ENCODE measurements at regions not wholly inside any gene's neighbourhood (a gene's known extent, or its start where the extent isn't known, plus 50 kb on each side); places are given as distances from the start of the nearest gene placed in this dataset.

DNA sequence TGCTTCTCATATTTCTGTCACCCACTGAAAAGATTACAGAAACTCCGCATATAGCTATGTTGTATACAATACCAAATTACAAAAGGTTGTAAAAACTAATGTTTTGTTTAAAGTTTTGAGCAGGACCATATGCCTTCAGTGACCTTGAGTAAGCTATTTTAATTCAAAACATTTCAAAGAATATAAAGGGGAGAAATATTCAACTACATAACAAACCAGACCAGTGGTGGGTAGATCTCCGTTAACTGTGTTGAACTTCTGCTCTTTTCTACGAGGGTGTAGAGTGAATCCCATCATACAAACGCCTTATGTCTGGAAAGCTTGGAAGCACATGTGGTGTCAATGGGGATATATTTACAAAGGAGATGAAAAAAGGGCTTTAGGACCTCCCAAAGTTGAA lies 68.4 kb upstream of the NR2F2 start:
- DNase-seq = no peak
- H3K36me3 Mint-ChIP-seq (ENCODE audit: low read depth) = no peaks in the 10 kb centered on the region
- H3K27ac Mint-ChIP-seq = no peak overlapping the region
- no peaks in the 10 kb centered on the region for H3K4me1 Mint-ChIP-seq (ENCODE audit: low read depth)
- H3K27me3 Mint-ChIP-seq = peaks cover 18% of the 10 kb centered on the region
- no peak overlapping the region for H3K4me3 Mint-ChIP-seq
- H3K9me3 Mint-ChIP-seq = no peaks in the 10 kb centered on the region

GRCh38 chr15:96262549-96263489 lies 67.7 kb upstream of the NR2F2 start:
- peaks cover 18% of the 10 kb centered on the region for H3K27me3 Mint-ChIP-seq
- no peaks in the 10 kb centered on the region for H3K9me3 Mint-ChIP-seq
- H3K36me3 Mint-ChIP-seq (ENCODE audit: low read depth) = no peaks in the 10 kb centered on the region

GRCh38 chr15:96264351-96264798 lies 66.1 kb upstream of the NR2F2 start:
- H3K9me3 Mint-ChIP-seq = no peaks in the 10 kb centered on the region
- no peak for DNase-seq
- peaks cover 14% of the 10 kb centered on the region for H3K27me3 Mint-ChIP-seq
- H3K27ac Mint-ChIP-seq = no peak overlapping the region
- H3K4me1 Mint-ChIP-seq (ENCODE audit: low read depth) = no peaks in the 10 kb centered on the region
- no peaks in the 10 kb centered on the region for H3K36me3 Mint-ChIP-seq (ENCODE audit: low read depth)
- no peak overlapping the region for H3K4me3 Mint-ChIP-seq

More at GRCh38 chr15:96262549-96263489, 67.7 kb upstream of the NR2F2 start:
- Mint-ChIP-seq H3K4me1 (ENCODE audit: low read depth) (no peaks in the 10 kb centered on the region), H3K4me3 (no peak overlapping the region), H3K27ac (no peak overlapping the region)
- no peak for DNase-seq

GRCh38 chr15:96264801-96265515 lies 65.5 kb upstream of the NR2F2 start:
- Mint-ChIP-seq H3K4me3 (no peak overlapping the region), H3K9me3 (no peaks in the 10 kb centered on the region), H3K36me3 (ENCODE audit: low read depth) (no peaks in the 10 kb centered on the region), H3K4me1 (ENCODE audit: low read depth) (no peaks in the 10 kb centered on the region), H3K27me3 (peaks cover 14% of the 10 kb centered on the region), H3K27ac (no peak overlapping the region)
- no peak for DNase-seq

DNA sequence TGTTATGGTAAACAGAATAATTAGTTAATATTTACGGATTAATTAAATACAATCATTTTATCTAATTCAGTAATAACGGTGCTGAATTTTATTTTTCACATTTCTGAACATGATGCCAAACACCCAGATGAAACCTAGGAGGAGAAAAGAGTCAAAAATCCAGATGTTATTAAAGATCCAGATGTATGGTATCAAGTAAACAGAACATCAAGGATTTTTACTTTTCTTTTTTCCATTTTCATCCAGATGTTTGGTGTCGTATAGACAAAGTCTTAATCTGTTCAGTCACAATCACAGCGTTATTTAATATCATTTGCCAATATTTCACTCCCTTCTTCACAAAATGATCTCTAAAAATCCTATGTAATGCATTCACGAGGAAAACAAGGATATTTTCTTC lies 64.0 kb upstream of the NR2F2 start:
- no peak for DNase-seq
- Mint-ChIP-seq H3K36me3 (ENCODE audit: low read depth) (no peaks in the 10 kb centered on the region), H3K4me3 (no peak overlapping the region), H3K4me1 (ENCODE audit: low read depth) (no peaks in the 10 kb centered on the region), H3K27ac (no peak overlapping the region), H3K9me3 (no peaks in the 10 kb centered on the region), H3K27me3 (peaks cover 14% of the 10 kb centered on the region)

DNA sequence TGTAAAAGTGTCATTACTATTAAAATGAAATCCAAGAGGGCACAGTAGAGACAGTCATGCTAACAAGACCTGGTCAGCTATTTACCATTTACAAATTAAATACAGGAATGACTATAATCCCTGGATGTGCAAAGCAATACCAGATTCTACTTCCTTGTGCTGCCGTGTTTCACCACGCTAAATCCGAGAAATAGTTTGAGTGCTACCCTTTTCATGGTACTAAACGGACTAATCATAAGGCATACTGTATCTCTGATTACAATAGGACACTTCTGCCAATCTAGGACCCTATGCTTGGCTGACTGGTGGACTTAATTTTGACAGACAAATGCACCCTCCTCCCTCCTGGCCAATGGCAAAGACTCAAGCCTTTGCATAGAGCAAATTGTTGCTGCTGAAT lies 63.0 kb upstream of the NR2F2 start:
- Mint-ChIP-seq H3K27me3 (peaks cover 10% of the 10 kb centered on the region), H3K4me1 (ENCODE audit: low read depth) (no peaks in the 10 kb centered on the region), H3K36me3 (ENCODE audit: low read depth) (no peaks in the 10 kb centered on the region), H3K9me3 (no peaks in the 10 kb centered on the region), H3K27ac (no peak overlapping the region), H3K4me3 (no peak overlapping the region)
- no peak for DNase-seq

DNA sequence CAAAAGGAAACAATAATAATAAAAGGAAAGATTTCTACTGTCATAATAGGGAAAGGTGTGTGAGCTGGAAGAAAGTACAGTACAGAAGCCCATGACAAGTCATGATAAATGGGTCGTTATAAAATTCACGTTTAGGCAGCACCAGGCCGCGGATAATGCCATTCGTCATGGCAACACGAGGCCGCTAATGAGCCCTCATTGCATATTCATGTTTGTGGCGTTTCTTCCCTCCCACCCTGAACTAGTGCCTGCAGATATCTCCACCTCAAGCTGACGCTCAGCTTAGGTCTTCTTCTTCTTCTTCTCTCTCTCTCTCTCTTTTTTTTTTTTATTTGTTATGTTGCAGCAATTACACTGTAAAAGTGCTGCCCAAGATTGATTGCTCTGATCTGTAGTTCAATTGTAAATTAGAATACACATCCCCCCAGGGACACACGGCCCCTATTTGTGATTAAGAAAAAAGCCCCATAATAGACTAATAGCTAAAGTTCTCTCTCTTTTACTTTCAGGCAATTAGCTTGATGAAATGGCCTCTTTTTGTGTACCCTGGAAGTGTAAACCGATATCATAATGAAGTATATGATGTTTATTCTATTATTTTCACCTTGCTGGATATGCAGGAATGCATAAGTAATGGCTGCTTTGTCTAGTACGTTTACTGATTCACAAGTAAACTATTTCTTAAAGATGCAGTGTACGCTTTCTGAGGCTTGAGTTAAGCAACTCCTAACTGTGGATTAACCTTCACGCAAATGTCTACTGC lies 61.9 kb upstream of the NR2F2 start:
- Mint-ChIP-seq H3K36me3 (ENCODE audit: low read depth) (no peaks in the 10 kb centered on the region), H3K27me3 (peaks cover 10% of the 10 kb centered on the region), H3K27ac (no peak overlapping the region), H3K4me3 (no peak overlapping the region), H3K4me1 (ENCODE audit: low read depth) (no peaks in the 10 kb centered on the region), H3K9me3 (no peaks in the 10 kb centered on the region)
- no peak for DNase-seq

DNA sequence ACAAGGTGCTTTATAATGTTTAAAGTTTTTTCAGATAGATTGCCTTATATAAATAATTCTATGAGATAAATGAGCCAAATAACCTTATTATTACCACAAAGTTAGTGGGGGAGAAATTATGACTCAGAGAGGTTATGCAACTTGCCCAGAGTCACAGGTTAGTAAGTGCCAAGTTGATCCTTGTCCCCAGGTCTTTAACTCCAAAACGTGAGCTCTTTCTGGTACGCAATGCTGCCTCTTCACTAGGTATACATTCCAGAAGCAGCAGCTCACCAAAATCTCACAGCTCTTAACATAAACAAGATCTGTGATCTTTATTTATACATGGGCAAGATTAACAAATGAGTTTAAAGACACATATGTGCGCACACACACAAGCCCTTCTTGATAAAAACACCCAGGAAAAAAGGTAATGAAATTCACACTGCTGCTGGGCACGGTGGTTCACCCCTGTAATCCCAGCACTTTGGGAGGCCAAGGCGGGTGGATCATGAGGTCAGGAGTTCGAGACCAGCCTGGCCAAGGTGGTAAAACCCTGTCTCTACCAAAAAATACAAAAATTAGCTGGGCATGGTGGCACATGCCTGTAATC lies 59.8 kb upstream of the NR2F2 start:
- H3K9me3 Mint-ChIP-seq = peaks cover 3% of the 10 kb centered on the region
- no peak overlapping the region for H3K27ac Mint-ChIP-seq

DNA sequence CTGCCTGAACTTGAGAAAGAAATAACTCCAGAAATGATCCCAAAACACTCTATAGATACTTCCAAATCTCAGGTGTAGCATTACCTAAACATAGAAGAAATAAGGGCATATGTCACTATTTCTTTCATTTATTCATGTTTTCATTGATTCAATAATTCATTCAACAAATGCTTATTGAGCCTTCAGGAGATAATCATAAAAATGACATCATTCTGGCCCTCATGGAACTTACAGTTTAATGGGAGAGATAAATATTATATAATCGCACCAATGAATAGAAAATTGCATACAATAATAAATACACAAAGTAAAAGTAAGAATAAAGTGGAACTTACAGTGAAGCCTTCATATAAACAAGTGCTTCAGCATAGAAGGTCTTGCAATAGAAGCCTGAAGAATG lies 58.1 kb upstream of the NR2F2 start:
- Mint-ChIP-seq H3K36me3 (ENCODE audit: low read depth) (no peaks in the 10 kb centered on the region), H3K27ac (no peak overlapping the region), H3K4me3 (no peak overlapping the region), H3K4me1 (ENCODE audit: low read depth) (no peaks in the 10 kb centered on the region), H3K9me3 (peaks cover 3% of the 10 kb centered on the region), H3K27me3 (peaks cover 10% of the 10 kb centered on the region)
- no peak for DNase-seq

More for the DNA sequence above, 59.8 kb upstream of the NR2F2 start:
- Mint-ChIP-seq H3K4me3 (no peak overlapping the region), H3K36me3 (ENCODE audit: low read depth) (no peaks in the 10 kb centered on the region), H3K27me3 (peaks cover 7% of the 10 kb centered on the region), H3K4me1 (ENCODE audit: low read depth) (no peaks in the 10 kb centered on the region)
- DNase-seq = no peak

DNA sequence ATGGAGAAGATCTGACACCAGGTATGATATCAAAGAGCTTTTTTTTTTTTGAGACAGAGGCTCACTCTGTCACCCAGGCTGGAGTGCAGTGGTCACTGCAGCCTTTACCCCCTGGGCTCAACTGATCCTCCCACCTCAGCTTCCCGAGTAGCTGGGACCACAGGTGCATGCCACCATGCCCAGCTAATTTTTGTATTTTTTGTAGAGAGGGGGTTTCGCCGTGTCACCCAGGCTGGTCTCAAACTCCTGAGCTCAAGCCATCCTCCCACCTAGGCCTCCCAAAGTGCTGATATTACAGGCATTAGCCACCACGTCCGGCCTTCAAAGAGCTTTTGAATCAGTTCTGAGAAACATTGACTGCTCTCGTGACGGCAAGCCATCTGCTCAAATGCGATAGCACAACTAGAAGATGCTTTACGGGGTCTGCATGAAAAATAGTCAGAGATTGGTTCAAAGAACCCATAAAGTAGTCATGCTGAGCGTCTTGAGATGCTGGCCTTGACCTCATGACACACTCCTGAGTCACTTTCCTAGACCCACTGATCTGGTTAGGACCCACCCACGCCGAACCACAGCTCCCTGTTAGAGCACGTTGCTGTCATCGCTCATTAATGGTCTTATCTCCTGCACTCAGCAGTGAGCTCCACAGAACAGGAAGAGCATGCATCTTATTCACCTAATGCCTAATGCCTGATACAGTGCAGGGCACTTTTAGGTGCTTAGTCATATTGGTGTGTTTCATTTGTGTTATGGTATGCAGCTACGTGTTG lies 57.0 kb upstream of the NR2F2 start:
- peaks cover 14% of the 10 kb centered on the region for H3K27me3 Mint-ChIP-seq
- DNase-seq = no peak
- H3K4me1 Mint-ChIP-seq (ENCODE audit: low read depth) = no peaks in the 10 kb centered on the region
- H3K36me3 Mint-ChIP-seq (ENCODE audit: low read depth) = no peaks in the 10 kb centered on the region
- H3K9me3 Mint-ChIP-seq = peaks cover 3% of the 10 kb centered on the region
- no peak overlapping the region for H3K27ac Mint-ChIP-seq
- H3K4me3 Mint-ChIP-seq = no peak overlapping the region

GRCh38 chr15:96274087-96274440 lies 56.4 kb upstream of the NR2F2 start:
- no peak for DNase-seq
- Mint-ChIP-seq H3K4me1 (ENCODE audit: low read depth) (no peaks in the 10 kb centered on the region), H3K9me3 (peaks cover 3% of the 10 kb centered on the region), H3K4me3 (no peak overlapping the region), H3K27me3 (peaks cover 14% of the 10 kb centered on the region), H3K27ac (no peak overlapping the region), H3K36me3 (ENCODE audit: low read depth) (no peaks in the 10 kb centered on the region)

GRCh38 chr15:96274698-96275097 lies 55.8 kb upstream of the NR2F2 start:
- Mint-ChIP-seq H3K4me3 (no peak overlapping the region), H3K27ac (no peak overlapping the region), H3K27me3 (peaks cover 14% of the 10 kb centered on the region), H3K36me3 (ENCODE audit: low read depth) (no peaks in the 10 kb centered on the region), H3K4me1 (ENCODE audit: low read depth) (no peaks in the 10 kb centered on the region), H3K9me3 (peaks cover 3% of the 10 kb centered on the region)
- DNase-seq = no peak

- H3K9me3 Mint-ChIP-seq = peaks cover 3% of the 10 kb centered on the region
- H3K36me3 Mint-ChIP-seq (ENCODE audit: low read depth) = no peaks in the 10 kb centered on the region
- H3K27ac Mint-ChIP-seq = no peak overlapping the region
- no peak overlapping the region for H3K4me3 Mint-ChIP-seq
- no peak for DNase-seq
- peaks cover 14% of the 10 kb centered on the region for H3K27me3 Mint-ChIP-seq
- no peaks in the 10 kb centered on the region for H3K4me1 Mint-ChIP-seq (ENCODE audit: low read depth)
These were observed 53.9 kb upstream of the NR2F2 start for GRCh38 chr15:96276438-96277210.
